ENCODE measurements at regions not wholly inside any gene's neighbourhood (a gene's known extent, or its start where the extent isn't known, plus 50 kb on each side); places are given as distances from the start of the nearest gene placed in this dataset.

- no peak for TF ChIP-seq CTCF (IDR thresholded peaks at IDR 0.05 in 2 of 3, conservative IDR thresholded peaks at IDR 0.05 in 1 of 3; ENCODE audit: borderline replicate concordance in 1 of 3, insufficient read depth in 1 of 3, low read depth in 2 of 3, low read length in 2 of 3)
- TF ChIP-seq POLR2A (IDR thresholded peaks at IDR 0.05; ENCODE audit: borderline replicate concordance, extremely low read depth, insufficient read depth, insufficient read length): no peak
- TF ChIP-seq EZH2 (IDR thresholded peaks at IDR 0.05): no peak
- no peak for TF ChIP-seq POLR2AphosphoS5 (IDR thresholded peaks at IDR 0.05; ENCODE audit: low read depth, low read length)
- no peak for TF ChIP-seq JUND (IDR thresholded peaks at IDR 0.05)
- no peak for TF ChIP-seq SRF (IDR thresholded peaks at IDR 0.05; ENCODE audit: low read depth)
- no peak for TF ChIP-seq EZH2phosphoT487 (IDR thresholded peaks at IDR 0.05; ENCODE audit: borderline replicate concordance)
- TF ChIP-seq ATF3 (IDR thresholded peaks at IDR 0.05): no peak
- TF ChIP-seq FOSL1 (IDR thresholded peaks at IDR 0.05; ENCODE audit: low read depth): no peak
- no peak for TF ChIP-seq SP1 (IDR thresholded peaks at IDR 0.05; ENCODE audit: low read depth)
- no peak for TF ChIP-seq RAD21 (IDR thresholded peaks at IDR 0.05; ENCODE audit: low read depth)
These were observed 59.9 kb upstream of the KCNK1 start for GRCh38 chr1:233554037-233554436.
